ENCODE measurements at regions not wholly inside any gene's neighbourhood (a gene's known extent, or its start where the extent isn't known, plus 50 kb on each side); places are given as distances from the start of the nearest gene placed in this dataset.

DNA sequence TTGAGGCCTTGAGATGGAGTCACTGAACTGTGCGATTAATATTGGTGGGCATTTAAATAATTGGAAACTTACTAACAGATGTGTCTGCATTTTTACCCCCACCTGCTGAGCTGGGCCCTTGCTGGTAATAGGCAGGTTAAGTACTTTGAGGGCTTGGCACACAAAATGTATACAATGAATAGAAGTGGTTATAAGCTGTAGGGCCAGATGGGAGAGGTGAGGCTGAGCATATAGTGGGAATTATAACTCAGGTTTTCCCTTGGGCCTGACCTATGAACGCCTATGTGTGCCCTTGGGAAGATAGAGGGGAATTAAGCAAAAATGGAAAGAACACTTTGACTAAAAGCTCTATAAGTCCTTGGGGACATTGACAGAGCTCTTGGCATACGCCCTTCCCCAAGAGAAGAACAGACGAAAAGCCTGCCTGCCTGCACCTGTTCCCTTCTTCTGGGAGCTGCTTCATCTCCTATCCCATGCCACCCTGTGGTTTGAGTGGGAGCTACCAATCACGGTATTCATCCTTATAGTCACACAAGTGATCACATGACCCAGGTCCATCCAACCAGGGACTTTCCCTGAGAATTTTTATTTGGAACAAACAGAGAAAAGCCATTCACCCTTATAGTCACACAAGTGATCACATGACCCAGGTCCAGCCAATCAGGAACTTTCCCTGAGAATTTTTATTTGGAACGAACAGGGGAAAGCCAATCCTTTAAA is 260.7 kb upstream of the CSF3R start:
- DNase-seq: no peak

DNA sequence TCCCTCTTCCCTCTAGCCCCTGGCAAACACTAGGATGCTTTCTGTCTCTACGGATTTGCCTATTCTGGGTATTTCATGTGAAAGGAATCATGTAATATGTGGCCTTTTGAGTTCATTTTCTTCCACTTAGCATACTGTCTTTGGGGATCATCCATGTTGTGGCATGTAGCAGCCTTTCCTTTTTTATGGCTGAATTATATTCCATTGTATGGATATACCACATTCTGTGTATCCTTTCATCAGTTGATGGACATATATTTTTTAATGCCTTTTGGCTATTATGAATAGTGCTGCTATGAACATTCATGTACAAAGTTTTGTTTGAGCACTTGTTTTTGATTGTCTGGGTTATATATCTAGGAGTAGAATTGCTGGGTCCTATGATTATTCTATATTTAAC is 258.4 kb upstream of the CSF3R start:
- no peak for DNase-seq

DNA sequence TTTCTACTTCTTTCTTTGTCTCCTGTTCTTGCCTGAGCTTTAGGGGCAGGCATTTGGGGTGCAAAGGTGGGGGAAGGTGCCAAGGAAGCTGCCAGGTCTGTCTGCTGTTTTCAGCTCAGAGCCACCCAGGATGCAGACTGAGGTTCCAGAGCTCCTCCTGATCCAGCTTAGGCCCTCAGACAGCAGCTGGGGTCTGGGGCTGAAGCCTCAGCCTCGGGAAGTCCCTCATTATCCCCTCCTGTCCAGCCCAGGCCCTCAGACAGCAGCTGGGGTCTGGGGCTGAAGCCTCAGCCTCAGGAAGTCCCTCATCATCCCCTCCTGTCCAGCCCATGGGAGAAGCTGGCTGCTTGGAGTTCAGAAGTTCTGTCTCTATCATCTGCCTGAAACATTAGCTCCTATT is 257.7 kb upstream of the CSF3R start:
- no peak for DNase-seq

DNA sequence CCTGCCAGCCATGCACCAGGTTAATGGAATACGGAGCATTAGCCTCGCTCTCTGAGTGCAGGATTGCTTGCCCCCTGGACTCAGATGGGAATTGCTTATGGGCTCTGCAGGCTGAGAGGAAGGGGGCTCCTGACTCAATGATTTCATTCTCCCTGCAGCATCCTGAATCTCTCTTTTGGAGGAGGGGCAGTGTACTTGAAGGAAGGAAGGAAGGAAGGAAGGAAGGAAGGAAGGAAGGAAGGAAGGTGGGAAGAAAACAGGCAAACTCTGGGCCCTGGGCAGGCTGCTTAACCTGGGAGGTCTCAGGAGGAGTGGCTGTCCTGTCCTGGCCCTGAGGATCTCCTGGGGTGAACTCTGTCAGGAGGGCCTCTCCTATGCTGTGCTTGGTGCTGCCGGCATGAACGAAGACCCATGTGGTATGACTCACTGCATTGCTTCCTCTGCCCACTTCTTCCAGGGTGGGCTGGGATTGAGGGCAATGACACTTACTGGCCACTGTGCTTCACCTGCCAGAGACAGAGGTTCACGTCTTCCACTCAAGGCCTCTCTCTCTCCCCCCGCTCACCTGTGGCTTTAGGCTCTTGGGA is 257.1 kb upstream of the CSF3R start:
- DNase-seq: no peak

DNA sequence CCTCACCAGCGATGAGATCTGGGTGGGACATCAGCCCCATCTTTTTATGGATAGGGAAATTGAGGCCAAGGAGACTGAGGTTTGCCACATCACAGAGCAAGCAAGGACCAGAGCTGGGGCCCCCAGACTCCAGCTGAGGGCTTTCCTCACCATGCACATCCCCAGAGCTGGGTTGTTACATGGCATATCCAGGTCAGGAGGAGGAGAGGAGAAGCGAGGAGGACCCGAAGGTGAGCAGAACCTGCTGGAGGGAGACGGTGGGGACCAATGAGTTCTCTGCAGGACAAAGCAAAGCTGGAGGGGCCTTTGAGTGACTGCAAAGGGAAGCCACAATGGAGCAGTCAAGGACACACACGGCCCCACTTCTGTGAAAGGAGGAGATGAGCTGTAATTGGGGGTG is 255.5 kb upstream of the CSF3R start:
- DNase-seq: no peak

DNA sequence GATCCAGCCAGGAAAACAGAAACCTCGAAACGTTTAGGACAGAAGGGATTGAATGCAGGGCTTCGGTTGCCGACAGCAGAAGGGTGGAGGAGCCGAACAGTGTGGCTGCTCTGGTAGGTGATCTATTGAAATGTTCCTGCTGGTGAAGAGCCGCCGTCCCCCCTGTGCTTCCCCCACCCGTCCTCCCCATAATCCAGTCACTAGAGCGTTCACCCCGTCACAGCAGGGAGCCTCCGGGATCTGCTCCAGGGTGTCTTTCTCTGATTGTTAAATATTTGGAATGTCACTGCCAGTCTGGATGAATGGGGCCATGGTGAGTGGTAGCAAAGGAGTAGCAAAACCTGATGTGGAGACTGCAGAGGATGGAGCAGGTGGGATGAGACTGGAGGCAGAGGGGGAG is 255.1 kb upstream of the CSF3R start:
- no peak for DNase-seq

DNA sequence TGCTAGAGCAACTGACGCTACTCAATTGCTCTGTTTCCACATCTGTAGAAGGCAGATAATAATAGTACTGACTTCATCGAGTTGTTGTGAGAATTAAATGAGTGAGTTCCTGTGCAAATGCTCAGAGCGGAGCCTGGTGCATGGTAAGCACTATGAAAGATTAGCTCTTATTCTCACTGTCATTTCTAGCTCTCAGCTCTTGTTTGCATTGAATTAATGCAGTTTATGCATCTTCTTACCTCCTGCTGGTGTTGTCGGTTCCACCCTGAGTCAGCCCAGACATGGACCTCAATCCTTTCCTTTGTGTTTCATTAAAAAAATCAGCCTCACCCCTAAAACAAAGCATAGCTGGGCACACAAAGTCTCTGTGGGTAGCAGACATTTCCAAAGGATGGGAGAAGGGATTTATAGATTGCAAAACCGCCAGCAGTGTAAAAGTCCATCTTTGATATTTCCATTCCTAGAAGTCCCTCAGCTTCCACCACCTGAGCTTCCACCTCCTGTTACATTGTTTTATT is 254.4 kb upstream of the CSF3R start:
- DNase-seq: no peak

DNA sequence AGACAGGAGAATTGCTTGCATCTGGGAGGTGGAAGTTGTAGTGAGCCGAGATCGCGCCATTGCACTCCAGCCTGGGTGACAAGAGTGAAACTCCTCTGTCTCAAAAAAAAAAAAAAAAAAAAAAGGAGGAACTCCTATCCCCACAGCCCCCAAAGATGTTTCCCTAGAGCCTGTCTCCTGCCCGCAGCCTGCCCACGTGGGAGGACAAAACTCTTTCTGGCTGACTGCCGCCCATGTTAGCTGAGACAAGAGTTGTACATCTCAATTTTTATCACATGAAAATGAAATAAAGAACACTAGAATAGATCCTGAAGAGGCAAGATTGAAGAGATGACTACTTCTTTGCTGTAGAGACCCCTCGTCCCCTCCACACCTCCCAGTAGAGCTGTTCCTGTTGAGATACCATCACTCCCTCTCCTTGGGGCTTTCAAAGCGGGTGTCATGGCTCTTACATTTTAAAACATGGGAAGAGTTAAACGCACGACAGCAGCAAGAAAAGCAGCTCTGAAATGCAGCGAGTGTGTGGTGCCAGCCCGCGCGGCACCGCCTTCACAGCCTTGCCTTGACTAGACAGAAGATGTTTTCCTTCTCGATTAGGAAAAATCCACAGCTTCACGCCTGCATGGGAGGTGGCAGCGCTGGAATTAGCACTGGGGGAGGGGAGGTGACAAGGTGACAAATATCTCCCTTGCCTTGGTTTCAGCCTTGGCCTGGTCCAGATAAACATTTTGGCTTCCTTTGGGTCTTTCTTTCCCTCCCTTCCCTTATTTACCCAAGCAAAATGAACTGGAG is 253.4 kb upstream of the CSF3R start:
- no peak for DNase-seq

DNA sequence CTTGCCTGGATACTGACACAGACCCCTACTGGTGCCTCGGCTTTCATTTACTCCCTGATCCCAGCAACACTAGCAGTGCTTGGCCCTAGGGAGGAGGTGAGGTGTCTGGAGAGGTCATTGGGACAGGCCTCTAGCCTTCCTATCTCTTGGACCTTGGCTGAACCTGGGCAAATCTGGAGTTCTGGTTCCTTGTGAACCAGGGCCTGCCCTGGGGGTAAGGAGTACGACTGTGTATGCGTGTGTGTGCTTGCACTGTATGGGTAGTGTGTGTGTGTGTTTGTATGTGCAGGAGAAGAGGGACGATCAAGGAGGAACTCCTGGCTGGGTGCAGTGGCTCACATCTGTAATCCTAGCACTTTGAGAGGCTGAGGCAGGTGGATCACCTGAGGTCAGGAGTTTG is 252.7 kb upstream of the CSF3R start:
- DNase-seq: no peak

DNA sequence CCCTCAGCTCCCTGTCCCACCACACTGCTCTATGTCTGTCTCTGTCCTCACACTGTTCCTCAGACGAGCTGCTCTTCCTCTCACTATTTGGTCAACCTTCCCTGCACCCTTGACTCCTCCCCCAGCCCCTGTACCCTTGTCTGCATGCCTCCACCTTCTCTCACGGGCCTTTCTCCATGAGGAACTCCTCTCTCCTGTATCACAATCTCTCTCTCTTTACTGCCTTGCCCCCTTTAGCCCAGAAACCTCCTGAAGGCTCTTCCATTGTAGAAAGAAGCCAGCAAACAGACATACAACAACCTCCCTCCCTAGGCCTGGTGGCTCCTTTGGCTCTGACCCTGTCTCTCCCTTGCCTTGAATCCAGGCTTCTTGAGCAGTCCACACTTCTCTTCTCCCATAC is 251.6 kb upstream of the CSF3R start:
- DNase-seq: no peak

DNA sequence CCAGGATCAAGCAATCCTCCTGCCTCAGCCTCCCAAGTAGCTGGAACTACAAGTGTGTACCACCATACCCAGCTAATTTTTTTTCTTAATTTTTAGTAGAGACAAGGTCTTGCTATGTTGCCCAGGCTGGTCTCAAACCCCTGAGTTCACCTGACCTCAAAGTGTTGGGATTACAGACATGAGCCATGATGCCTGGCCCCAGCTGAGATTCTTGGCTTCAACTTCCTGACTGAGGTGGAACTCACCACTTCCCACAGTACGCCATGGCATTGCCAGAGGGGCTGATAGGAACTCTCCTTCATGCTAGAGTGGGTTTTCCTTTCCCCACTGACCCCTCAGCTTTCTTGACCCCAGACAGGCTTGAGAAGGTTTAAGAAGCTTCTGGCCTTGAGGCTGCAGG is 251.0 kb upstream of the CSF3R start:
- DNase-seq: no peak

DNA sequence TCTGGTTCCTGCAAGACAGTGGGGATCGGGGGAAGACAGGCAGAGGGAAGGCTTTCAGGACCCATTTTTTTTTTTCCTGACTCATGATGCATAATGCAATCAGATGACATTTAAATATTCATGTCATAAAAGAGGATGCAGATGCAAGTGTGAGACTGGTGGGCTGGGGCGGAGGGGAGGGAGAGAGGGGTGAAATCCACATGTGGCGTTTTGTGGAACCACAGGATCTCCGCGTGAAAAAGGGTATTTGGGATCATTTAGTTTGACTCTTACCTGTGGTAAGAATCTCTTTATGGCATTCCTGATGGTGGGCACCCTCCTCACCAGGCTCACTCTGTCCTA is 249.3 kb upstream of the CSF3R start:
- no peak for DNase-seq

DNA sequence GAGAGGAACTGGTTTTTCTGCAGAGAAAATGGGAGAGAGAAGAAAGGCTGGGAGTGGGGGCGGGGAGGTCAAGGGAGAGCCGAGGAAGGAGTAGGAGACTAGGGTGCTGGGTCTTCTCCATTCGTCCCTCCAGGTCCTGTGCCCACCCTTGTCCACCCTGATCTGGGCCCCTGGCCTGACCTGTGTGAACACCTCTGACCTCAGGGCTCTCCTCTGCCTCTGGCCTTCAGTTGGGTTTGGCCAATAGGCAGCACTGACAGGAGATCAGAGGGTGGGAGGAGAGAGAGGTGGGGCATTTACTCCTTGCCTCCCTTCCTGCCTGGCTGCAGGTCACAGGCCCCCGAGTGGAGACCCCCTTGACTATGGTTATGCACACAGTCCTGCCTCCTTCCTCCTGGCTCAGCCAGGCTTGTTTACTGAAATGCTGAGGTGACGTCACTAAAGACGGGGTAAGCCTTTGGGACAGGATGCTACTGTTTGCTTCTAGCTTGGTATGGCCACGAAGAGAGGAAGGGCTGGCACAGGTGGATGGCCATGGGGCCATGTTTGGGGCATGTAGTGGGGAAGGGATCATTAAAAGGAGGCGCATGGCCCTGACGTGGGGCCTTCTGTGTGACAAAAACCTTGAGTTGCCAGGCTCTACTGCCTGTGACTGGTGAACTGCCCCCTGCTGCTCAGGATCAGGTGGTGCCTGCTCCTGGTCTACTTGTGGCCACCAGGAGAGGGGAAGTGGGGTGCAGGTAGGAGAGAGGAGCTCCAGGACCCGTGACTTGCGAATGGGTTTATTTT is 248.7 kb upstream of the CSF3R start:
- DNase-seq: no peak

DNA sequence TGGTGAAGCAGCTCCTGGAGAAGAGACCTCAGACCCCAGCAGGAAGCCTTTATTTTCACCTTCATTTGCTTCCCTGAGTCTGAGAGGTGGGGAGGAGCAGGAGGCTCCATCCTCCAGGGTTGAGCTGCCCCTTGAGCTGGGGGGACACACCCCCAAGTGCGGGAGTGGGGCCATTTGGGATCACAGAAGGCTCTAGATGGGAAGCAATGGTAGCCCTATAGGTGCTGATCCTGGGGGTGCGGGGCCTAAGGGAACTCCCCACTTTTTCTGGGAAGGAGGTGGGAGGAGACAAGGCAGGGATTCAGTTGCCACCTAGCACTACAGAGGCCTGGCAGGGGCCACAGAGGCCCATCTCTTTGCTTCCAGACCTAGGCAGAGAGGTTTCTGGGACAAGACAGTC is 247.9 kb upstream of the CSF3R start:
- DNase-seq: no peak

DNA sequence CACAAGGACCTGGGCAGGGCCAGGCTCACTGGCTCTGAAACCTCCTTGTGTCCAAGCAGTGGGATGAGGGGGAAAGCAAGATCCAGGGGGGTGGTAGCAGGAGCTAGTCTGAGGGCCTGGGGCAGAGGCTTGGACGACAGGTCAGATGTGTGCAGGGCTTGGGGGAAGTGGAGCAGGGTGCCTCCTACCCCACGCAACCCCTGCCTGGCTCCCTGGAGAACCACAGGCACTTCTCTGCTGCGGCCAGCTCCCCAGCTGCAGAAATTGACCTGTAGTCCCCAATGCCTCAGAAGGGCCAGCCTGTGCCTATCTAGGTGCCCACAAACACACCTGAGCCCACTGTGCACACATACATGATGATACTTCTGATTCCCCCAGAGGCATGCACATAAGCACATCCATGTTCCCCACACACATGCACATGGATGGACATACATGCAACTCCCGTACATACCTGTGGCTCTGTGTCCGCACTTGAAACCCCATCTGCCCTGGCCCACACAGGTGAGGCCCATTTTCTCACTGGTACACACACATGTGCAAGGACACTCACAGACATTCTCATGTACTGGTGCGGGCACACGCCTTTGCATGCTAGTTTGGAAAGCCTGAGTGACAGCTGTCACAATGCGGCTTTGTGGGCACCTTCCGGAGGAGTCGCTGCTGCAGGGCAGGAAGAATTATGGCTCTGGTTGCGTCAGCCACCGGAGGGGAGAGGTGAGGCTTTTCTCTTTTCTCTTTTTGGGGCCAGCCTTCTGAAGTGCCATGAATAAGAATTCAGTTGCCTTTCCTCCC is 247.2 kb upstream of the CSF3R start:
- DNase-seq: no peak

DNA sequence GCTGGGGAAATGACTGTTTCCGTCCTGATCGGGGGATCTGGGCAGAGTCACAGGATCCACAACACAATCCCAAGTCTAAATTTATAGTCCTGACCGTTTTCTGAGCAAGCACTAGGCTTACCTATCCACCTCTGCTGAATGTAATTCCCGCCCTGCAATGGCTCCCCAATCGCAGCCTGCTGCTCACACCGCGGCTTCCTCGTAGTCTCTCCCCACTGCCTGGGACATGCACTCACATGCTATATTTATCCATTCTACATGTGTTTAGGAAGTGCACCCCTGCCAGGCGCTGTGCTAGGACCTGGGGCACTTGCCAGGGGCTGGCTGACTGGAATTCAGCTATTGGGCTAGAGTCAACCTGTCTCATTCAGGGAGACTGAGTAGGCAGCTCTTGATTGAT is 246.6 kb upstream of the CSF3R start:
- no peak for DNase-seq

DNA sequence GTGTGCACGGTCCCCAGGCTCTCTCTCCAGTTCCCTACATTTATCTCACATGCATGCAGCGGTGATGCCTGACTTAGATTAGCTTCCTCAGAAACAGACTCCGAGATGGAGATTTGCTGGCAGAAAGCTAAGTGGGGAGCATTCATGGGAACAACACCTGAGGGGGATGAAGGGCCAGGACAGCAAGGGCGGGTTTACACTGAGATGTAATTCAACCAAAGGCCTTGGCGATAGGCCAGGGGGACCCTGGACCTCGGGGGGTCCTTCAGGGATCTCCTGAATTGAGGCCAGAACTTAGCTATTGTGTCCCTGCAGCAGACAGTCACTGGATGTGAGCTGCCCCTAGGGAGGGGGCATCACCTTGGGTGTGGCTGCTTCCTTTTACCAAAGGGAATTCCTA is 246.1 kb upstream of the CSF3R start:
- no peak for DNase-seq

DNA sequence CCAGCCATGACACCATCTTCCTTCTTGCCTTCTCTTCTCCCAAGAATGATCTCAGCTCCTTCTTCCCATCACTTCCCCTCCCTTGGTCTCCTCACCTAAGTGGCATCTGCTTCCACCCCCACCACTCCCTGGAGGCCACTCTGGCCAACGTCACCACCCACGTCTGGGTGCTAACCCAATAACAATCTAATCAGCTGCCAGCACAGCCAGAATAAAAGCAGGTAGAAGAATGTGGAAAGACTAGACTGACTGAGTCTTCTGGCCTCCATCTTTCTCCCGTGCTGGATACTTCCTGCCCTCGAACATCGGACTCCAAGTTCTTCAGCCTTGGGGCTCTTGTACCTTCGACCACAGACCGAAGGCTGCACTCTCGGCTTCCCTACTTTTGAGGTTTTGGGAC is 245.3 kb upstream of the CSF3R start:
- DNase-seq: no peak

DNA sequence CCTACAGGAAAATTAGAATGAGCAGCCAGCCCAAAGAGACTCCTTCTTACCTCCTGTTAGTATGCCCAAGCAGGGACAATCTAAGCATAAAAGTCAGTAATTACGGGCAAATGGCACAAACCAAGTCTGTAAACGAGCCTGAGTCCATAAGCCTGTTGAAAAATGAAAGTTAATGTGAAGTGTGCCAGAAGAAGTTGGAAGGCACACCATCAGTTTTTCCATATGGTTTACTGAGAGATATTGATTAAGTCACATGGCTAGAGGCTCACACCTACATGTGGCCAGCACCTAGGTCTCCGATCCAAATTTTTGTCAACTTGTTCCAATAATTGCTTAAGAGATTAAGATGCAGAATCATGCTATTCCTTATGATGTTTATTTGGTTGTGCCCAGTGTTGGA is 242.4 kb upstream of the CSF3R start:
- DNase-seq: no peak

DNA sequence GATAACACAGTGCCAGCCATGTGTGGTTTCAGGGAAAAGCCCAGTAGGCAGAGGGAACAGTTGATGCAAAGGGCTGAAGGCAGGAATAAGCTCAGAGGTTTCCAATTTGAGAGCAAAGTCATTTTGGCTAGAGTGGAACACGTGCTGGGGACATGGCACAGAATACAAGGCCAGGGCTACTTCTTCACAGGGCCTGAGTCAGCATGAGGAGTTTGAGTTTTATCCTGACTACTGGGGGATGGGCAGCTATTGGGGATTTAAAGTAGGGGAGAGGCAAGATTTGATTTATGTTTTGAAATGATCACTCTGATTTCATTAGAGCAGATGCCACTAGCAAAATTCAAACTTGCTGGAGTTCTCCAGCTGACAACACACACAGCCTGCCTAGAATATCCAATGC is 241.1 kb upstream of the CSF3R start:
- no peak for DNase-seq

DNA sequence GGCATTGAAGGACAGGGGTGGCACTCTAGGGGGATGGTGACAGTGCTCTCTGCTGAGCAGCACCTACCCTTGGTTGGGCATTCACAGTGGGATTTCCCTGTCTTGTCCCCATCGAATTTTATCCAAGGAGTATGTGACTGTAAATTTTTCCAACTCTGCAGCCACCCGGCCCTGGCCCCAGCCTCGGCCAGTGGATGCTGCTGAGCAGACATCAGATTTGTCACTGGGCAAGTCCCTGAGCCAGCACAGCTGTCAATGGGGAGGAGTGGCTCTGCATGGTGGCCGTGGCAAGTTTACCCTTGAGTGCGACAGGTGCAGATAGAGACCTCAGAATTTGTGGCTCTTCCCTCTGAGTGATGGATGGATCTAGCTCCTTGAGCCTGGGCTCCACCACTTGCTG is 240.2 kb upstream of the CSF3R start:
- no peak for DNase-seq

DNA sequence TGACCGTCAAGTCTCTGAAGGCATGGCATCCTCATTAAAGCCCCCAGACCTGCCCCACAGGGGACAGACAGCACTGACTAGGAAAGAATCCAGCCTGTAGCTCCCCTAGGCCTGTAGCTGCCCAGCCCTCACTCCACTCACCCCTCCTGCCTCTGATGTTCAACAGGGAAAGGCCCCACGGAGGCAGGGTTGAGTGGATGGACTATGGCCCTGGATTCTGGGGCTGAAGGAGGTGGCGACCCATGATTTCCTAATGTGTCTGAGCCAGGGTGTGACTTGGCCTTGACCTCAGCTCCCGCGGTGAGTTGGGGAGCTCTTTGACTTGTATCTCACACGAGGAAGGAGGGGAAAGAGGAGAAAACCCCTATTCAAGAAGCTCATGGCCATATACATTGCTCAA is 238.5 kb upstream of the CSF3R start:
- no peak for DNase-seq

DNA sequence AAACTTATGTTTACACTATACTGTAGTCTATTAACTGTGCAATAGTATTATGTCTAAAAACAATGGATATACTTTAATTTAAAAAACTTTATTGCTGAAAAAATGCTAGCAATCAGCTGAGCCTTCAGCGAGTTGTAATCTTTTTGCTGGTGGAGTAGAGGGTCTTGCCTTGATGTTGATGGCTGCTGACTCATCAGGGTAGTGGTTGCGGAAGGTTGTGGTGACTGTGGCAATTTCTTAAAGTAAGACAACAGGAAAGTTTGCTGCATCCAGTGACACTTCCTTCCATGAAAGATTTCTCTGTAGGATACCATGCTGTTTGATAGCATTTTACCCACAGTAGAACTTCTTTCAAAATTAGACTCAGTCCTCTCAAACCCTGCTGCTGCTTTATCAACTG is 234.7 kb upstream of the CSF3R start:
- DNase-seq: no peak
